ENCODE measurements at regions not wholly inside any gene's neighbourhood (a gene's known extent, or its start where the extent isn't known, plus 50 kb on each side); places are given as distances from the start of the nearest gene placed in this dataset.

DNA sequence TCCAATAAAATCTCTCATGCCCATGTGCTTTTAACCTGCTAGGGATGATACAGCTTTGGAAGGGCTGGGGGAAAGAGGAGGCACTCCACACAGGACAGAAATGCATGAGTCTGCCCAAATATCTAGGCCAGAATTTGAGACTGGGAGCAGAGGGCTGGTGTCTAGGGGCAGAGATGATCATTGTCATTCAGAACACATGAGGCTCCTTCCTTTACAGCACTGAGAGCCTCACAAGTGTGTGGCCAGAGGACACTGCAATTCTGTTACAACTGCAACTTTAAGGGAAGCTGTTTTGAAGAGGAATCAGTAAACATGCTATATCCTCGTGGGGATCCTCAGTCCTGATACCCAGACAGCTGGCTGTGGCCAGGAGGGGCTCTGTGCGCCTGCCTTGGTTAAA lies 541.3 kb downstream of the OMA1 start:
- H3K4me3 ChIP-seq (replicated peaks; ENCODE audit: low read depth, low read length), result no peak overlapping the region

DNA sequence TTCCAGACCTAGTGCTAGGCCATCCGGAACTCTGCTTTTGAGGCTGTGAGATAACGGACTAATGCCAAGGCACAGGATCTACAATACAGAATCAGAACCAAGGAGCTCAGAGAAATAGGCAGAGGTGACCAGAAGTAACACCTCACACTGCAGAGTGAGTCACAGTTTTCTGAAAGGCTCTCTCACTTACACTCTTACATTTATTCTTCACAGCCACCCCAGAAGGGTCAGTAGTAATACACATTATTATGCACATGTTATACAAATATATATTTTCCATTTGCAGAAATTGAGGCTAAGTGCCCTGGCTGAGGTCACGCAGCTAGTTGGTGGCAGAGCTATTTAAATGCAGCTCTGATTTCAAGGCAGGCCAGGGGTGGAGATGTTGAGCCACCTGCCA lies 542.5 kb downstream of the OMA1 start:
- H3K36me3 ChIP-seq (ENCODE audit: control insufficient read depth, insufficient read depth, low read length), result no peaks in the 10 kb centered on the region
- no peak overlapping the region for H3K4me3 ChIP-seq (replicated peaks; ENCODE audit: low read depth, low read length)
- TF ChIP-seq, protein P1, sequence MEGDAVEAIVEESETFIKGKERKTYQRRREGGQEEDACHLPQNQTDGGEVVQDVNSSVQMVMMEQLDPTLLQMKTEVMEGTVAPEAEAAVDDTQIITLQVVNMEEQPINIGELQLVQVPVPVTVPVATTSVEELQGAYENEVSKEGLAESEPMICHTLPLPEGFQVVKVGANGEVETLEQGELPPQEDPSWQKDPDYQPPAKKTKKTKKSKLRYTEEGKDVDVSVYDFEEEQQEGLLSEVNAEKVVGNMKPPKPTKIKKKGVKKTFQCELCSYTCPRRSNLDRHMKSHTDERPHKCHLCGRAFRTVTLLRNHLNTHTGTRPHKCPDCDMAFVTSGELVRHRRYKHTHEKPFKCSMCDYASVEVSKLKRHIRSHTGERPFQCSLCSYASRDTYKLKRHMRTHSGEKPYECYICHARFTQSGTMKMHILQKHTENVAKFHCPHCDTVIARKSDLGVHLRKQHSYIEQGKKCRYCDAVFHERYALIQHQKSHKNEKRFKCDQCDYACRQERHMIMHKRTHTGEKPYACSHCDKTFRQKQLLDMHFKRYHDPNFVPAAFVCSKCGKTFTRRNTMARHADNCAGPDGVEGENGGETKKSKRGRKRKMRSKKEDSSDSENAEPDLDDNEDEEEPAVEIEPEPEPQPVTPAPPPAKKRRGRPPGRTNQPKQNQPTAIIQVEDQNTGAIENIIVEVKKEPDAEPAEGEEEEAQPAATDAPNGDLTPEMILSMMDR (IDR thresholded peaks at IDR 0.05; ENCODE audit: insufficient read depth, low read length, poor library complexity, severe bottlenecking), result no peak
- DNase-seq (ENCODE audit: extremely low read depth, insufficient read length), result no peak
- H3K27me3 ChIP-seq (replicated peaks; ENCODE audit: control insufficient read depth, insufficient read depth, low read length), result no peaks in the 10 kb centered on the region; the same call in 1 of the 2 replicates

More for the DNA sequence above, 541.3 kb downstream of the OMA1 start:
- Histone ChIP-seq H3K36me3 (ENCODE audit: control insufficient read depth, insufficient read depth, low read length) (no peaks in the 10 kb centered on the region), H3K27me3 (replicated peaks; ENCODE audit: control insufficient read depth, insufficient read depth, low read length) (no peaks in the 10 kb centered on the region; the same call in 1 of the 2 replicates)
- no peak for DNase-seq (ENCODE audit: extremely low read depth, insufficient read length)
- TF ChIP-seq, protein P1 (IDR thresholded peaks at IDR 0.05; ENCODE audit: insufficient read depth, low read length, poor library complexity, severe bottlenecking), result no peak

DNA sequence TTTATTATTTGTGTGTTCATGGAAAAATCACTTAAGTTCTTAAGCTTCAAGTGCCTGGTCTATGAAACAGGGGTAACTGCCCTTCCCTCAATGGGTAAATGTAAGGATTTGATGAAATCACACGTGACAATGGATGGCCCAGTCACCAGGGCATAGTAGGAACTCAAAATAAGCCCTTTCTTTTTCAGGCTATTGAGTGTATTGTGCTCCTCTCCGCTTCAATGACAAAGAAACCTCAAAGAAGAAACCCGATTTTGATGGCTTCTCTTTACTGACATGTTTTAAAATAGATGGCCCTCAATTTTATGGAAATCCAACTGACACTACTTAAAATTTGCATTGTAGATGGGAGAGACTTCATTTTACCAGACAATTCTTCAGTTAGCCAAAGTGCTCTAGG lies 543.5 kb downstream of the OMA1 start:
- Histone ChIP-seq H3K27me3 (replicated peaks; ENCODE audit: control insufficient read depth, insufficient read depth, low read length) (no peaks in the 10 kb centered on the region; the same call in 1 of the 2 replicates), H3K4me3 (replicated peaks; ENCODE audit: low read depth, low read length) (no peak overlapping the region), H3K36me3 (ENCODE audit: control insufficient read depth, insufficient read depth, low read length) (no peaks in the 10 kb centered on the region)
- TF ChIP-seq, protein P1 (IDR thresholded peaks at IDR 0.05; ENCODE audit: insufficient read depth, low read length, poor library complexity, severe bottlenecking), result no peak
- DNase-seq (ENCODE audit: extremely low read depth, insufficient read length), result no peak

DNA sequence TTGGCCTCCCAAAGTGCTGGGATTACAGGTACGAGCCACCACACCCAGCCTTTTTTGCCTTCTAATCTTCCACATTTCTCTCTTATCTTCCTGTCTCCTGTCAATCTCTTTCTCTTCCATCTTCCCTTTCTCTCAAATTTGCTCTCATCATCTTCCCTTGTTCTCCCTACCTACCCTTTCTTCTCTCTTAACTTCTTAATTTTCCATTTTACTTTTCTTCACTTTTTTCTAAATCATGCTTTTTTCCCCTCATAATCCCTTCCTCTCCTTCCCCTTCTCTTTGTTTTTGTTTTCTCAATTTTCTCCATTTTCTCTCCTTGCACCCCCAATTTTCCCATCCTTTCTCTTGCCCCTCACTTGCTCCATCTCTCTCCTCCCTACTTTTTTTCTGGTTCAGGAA lies 545.7 kb downstream of the OMA1 start:
- TF ChIP-seq, protein P1 (IDR thresholded peaks at IDR 0.05; ENCODE audit: insufficient read depth, low read length, poor library complexity, severe bottlenecking), result no peak
- Histone ChIP-seq H3K4me3 (replicated peaks; ENCODE audit: low read depth, low read length) (no peak overlapping the region), H3K27me3 (replicated peaks; ENCODE audit: control insufficient read depth, insufficient read depth, low read length) (no peaks in the 10 kb centered on the region), H3K36me3 (ENCODE audit: control insufficient read depth, insufficient read depth, low read length) (no peaks in the 10 kb centered on the region)
- DNase-seq (ENCODE audit: extremely low read depth, insufficient read length), result no peak

DNA sequence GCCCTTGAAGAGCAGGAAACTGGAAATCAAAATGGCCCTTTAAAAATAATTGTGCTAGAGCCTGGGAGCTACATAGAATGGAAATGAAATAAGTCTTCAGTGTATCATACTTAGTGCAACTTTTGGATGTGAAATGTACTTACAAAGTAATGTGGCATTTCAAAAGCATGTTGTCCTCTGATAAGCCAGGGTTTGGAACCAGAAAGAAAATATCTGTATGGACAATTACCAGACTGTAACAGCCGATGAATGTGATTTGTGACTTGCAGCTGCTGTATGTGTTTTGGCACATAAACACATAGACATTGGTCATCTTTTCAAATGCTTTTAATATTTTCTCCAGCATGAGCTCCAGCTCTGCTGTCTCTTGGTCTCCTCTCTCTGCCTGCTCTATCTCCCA lies 546.4 kb downstream of the OMA1 start:
- TF ChIP-seq, protein P1 (IDR thresholded peaks at IDR 0.05; ENCODE audit: insufficient read depth, low read length, poor library complexity, severe bottlenecking), result no peak
- Histone ChIP-seq H3K27me3 (replicated peaks; ENCODE audit: control insufficient read depth, insufficient read depth, low read length) (no peaks in the 10 kb centered on the region), H3K36me3 (ENCODE audit: control insufficient read depth, insufficient read depth, low read length) (no peaks in the 10 kb centered on the region), H3K4me3 (replicated peaks; ENCODE audit: low read depth, low read length) (no peak overlapping the region)
- DNase-seq (ENCODE audit: extremely low read depth, insufficient read length), result no peak

DNA sequence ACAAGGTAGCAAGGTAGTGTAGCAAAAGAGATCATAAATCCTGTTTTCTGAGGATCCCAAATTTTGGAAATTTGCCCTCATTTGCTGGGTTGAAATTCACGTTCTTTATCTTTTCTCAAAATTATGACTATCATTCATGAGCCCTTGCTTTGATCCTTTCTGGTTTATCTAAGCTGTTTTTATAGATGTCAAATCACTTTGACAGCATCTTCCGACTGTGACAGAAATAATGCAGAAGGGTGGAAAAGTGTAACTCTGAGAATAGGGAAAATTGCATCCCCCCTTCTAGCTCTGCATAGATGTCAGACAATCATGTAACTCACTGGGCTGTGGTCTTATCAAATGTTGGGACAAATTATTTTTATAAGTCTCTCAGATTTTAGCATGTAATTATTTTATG lies 550.1 kb downstream of the OMA1 start:
- H3K36me3 ChIP-seq (ENCODE audit: control insufficient read depth, insufficient read depth, low read length), result no peaks in the 10 kb centered on the region
- DNase-seq (ENCODE audit: extremely low read depth, insufficient read length), result no peak
- no peaks in the 10 kb centered on the region; the same call in 1 of the 2 replicates for H3K27me3 ChIP-seq (replicated peaks; ENCODE audit: control insufficient read depth, insufficient read depth, low read length)
- H3K4me3 ChIP-seq (replicated peaks; ENCODE audit: low read depth, low read length), result no peak overlapping the region
- TF ChIP-seq, protein P1 (IDR thresholded peaks at IDR 0.05; ENCODE audit: insufficient read depth, low read length, poor library complexity, severe bottlenecking), result no peak

Data from GM06990 (cell line).